LoVo (cell line): ENCODE measurements at regions not wholly inside any gene's neighbourhood (a gene's known extent, or its start where the extent isn't known, plus 50 kb on each side); places are given as distances from the start of the nearest gene placed in this dataset.
"Not testable (repeated sequence)": the region's sequence is repeated elsewhere in the genome, so short reads cannot be mapped to it uniquely, and the experiment has no call there.

Experiments
- DNase-seq: peaks from one replicate; pipeline ENCODE4 v3.0.0-alpha.2; 2016; ENCODE audit warnings: low spot score

- DNase-seq = no peak
Measured at GRCh38 chr5:68115584-68115983, 100.0 kb upstream of the PIK3R1 start.

GRCh38 chr5:68114378-68115040 is 101.0 kb upstream of the PIK3R1 start:
- no peak for DNase-seq

GRCh38 chr5:68112658-68113057 is 102.9 kb upstream of the PIK3R1 start:
- no peak for DNase-seq

- DNase-seq = no peak
Measured at GRCh38 chr5:68110894-68111293, 104.7 kb upstream of the PIK3R1 start.

GRCh38 chr5:68110264-68110663 is 105.3 kb upstream of the PIK3R1 start:
- no peak for DNase-seq

- DNase-seq = not testable (repeated sequence)
Measured at GRCh38 chr5:68104217-68104616, 111.3 kb upstream of the PIK3R1 start.

- DNase-seq = not testable (repeated sequence)
Measured at GRCh38 chr5:68103297-68103696, 112.3 kb upstream of the PIK3R1 start.

- DNase-seq = no peak
Measured at GRCh38 chr5:68099327-68099726, 116.2 kb upstream of the PIK3R1 start.

GRCh38 chr5:68093455-68094159 is 121.9 kb upstream of the PIK3R1 start:
- DNase-seq = no peak

- no peak for DNase-seq
Measured at GRCh38 chr5:68088302-68088701, 127.3 kb upstream of the PIK3R1 start.

GRCh38 chr5:68087866-68088265 is 127.7 kb upstream of the PIK3R1 start:
- no peak for DNase-seq

- DNase-seq = no peak
Measured at GRCh38 chr5:68086857-68087256, 128.7 kb upstream of the PIK3R1 start.

GRCh38 chr5:68086439-68086838 is 129.1 kb upstream of the PIK3R1 start:
- no peak for DNase-seq

- no peak for DNase-seq
Measured at GRCh38 chr5:68084396-68084795, 131.2 kb upstream of the PIK3R1 start.

GRCh38 chr5:68080282-68081050 is 135.1 kb upstream of the PIK3R1 start:
- no peak for DNase-seq

GRCh38 chr5:68077349-68077894 is 138.1 kb upstream of the PIK3R1 start:
- DNase-seq = no peak

GRCh38 chr5:68074633-68075032 is 140.9 kb upstream of the PIK3R1 start:
- no peak for DNase-seq

GRCh38 chr5:68074048-68074632 is 141.4 kb upstream of the PIK3R1 start:
- no peak for DNase-seq

- DNase-seq = no peak
Measured at GRCh38 chr5:68071736-68072135, 143.8 kb upstream of the PIK3R1 start.

GRCh38 chr5:68071282-68071632 is 144.3 kb upstream of the PIK3R1 start:
- DNase-seq = no peak

GRCh38 chr5:68070591-68071281 is 144.8 kb upstream of the PIK3R1 start:
- DNase-seq = no peak
